ENCODE measurements at regions not wholly inside any gene's neighbourhood (a gene's known extent, or its start where the extent isn't known, plus 50 kb on each side); places are given as distances from the start of the nearest gene placed in this dataset.

GRCh38 chr9:23611869-23612268, 214.2 kb downstream of the ELAVL2 start:
- no peak for DNase-seq

GRCh38 chr9:23615569-23615968, 210.5 kb downstream of the ELAVL2 start:
- DNase-seq: no peak

- no peak for DNase-seq
Observed at GRCh38 chr9:23621188-23621587, 204.9 kb downstream of the ELAVL2 start.

GRCh38 chr9:23621924-23622323, 204.1 kb downstream of the ELAVL2 start:
- no peak for DNase-seq

GRCh38 chr9:23622396-23622795, 203.6 kb downstream of the ELAVL2 start:
- no peak for DNase-seq

GRCh38 chr9:23630488-23630887, 195.6 kb downstream of the ELAVL2 start:
- DNase-seq: no peak

GRCh38 chr9:23635276-23635675, 190.8 kb downstream of the ELAVL2 start:
- no peak for DNase-seq

- DNase-seq: no peak
Observed at GRCh38 chr9:23636199-23636598, 189.8 kb downstream of the ELAVL2 start.

GRCh38 chr9:23638011-23638410, 188.0 kb downstream of the ELAVL2 start:
- no peak for DNase-seq

- DNase-seq: no peak
Observed at GRCh38 chr9:23638837-23639426, 187.1 kb downstream of the ELAVL2 start.
